ENCODE measurements at regions not wholly inside any gene's neighbourhood (a gene's known extent, or its start where the extent isn't known, plus 50 kb on each side); places are given as distances from the start of the nearest gene placed in this dataset.
"Not testable (repeated sequence)": the region's sequence is repeated elsewhere in the genome, so short reads cannot be mapped to it uniquely, and the experiment has no call there.

GRCh38 chr19:28578208-28578607 is 634.7 kb downstream of the UQCRFS1 start:
- no peak for ATAC-seq
- no peak for DNase-seq
- intact Hi-C loops (cut with DNase I) = no loop called here

- DNase-seq (no peak), ATAC-seq (no peak)
- intact Hi-C loops (cut with DNase I) = no loop called here
These were observed 635.3 kb downstream of the UQCRFS1 start for GRCh38 chr19:28577666-28578065.

GRCh38 chr19:28577233-28577632 is 635.7 kb downstream of the UQCRFS1 start:
- intact Hi-C loops (cut with DNase I) = no loop called here
- ATAC-seq (no peak), DNase-seq (no peak)

- no peak for ATAC-seq
- no peak for DNase-seq
- intact Hi-C loops (cut with DNase I) = no loop called here
These were observed 637.1 kb downstream of the UQCRFS1 start for GRCh38 chr19:28575816-28576215.

GRCh38 chr19:28575312-28575711 is 637.6 kb downstream of the UQCRFS1 start:
- DNase-seq; ATAC-seq; intact Hi-C loops (cut with DNase I): not testable (repeated sequence)

GRCh38 chr19:28574212-28574611 is 638.7 kb downstream of the UQCRFS1 start:
- intact Hi-C loops (cut with DNase I) = no loop called here
- ATAC-seq (no peak), DNase-seq (no peak)

GRCh38 chr19:28569132-28570131 is 643.5 kb downstream of the UQCRFS1 start:
- DNase-seq (no peak), ATAC-seq (no peak)
- intact Hi-C loops (cut with DNase I) = no loop called here

GRCh38 chr19:28567834-28568233 is 645.1 kb downstream of the UQCRFS1 start:
- ATAC-seq = no peak
- no peak for DNase-seq
- intact Hi-C loops (cut with DNase I) = no loop called here

GRCh38 chr19:28563964-28564921 is 648.7 kb downstream of the UQCRFS1 start:
- intact Hi-C loops (cut with DNase I) = no loop called here
- DNase-seq (no peak), ATAC-seq (no peak)

- ATAC-seq = no peak
- no peak for DNase-seq
- intact Hi-C loops (cut with DNase I) = no loop called here
These were observed 652.2 kb downstream of the UQCRFS1 start for GRCh38 chr19:28560786-28561185.

GRCh38 chr19:28558783-28559182 is 654.2 kb downstream of the UQCRFS1 start:
- intact Hi-C loops (cut with DNase I) = no loop called here
- no peak for ATAC-seq

GRCh38 chr19:28556371-28556770 is 656.6 kb downstream of the UQCRFS1 start:
- DNase-seq (no peak), ATAC-seq (no peak)
- intact Hi-C loops (cut with DNase I) = no loop called here

More at GRCh38 chr19:28558783-28559182, 654.2 kb downstream of the UQCRFS1 start:
- DNase-seq = no peak

GRCh38 chr19:28555317-28555716 is 657.6 kb downstream of the UQCRFS1 start:
- ATAC-seq = no peak
- no peak for DNase-seq
- intact Hi-C loops (cut with DNase I) = no loop called here

- intact Hi-C loops (cut with DNase I) = no loop called here
- no peak for ATAC-seq
These were observed 658.4 kb downstream of the UQCRFS1 start for GRCh38 chr19:28554321-28555091.

GRCh38 chr19:28553764-28554163 is 659.2 kb downstream of the UQCRFS1 start:
- ATAC-seq (no peak), DNase-seq (no peak)
- intact Hi-C loops (cut with DNase I) = no loop called here

More at GRCh38 chr19:28554321-28555091, 658.4 kb downstream of the UQCRFS1 start:
- no peak for DNase-seq

GRCh38 chr19:28553005-28553404 is 659.9 kb downstream of the UQCRFS1 start:
- DNase-seq (no peak), ATAC-seq (no peak)
- intact Hi-C loops (cut with DNase I) = no loop called here

GRCh38 chr19:28549680-28550277 is 663.2 kb downstream of the UQCRFS1 start:
- intact Hi-C loops (cut with DNase I) = no loop called here
- DNase-seq (no peak), ATAC-seq (no peak)

GRCh38 chr19:28546148-28546685 is 666.7 kb downstream of the UQCRFS1 start:
- intact Hi-C loops (cut with DNase I) = no loop called here
- ATAC-seq (no peak), DNase-seq (no peak)
